ENCODE measurements at regions not wholly inside any gene's neighbourhood (a gene's known extent, or its start where the extent isn't known, plus 50 kb on each side); places are given as distances from the start of the nearest gene placed in this dataset.

- TF ChIP-seq POLR2AphosphoS5 (IDR thresholded peaks at IDR 0.05; ENCODE audit: low read depth) (no peak), CTCF (conservative IDR thresholded peaks at IDR 0.05; ENCODE audit: low read depth in 2 of 2) (no peak), EZH2 (IDR thresholded peaks at IDR 0.05; ENCODE audit: low read depth, unreplicated experiment) (no peak), EZH2phosphoT487 (IDR thresholded peaks at IDR 0.05; ENCODE audit: unreplicated experiment) (no peak), REST (IDR thresholded peaks at IDR 0.05; ENCODE audit: unreplicated experiment) (no peak), ZNF331 (CRISPR knock-in tag; IDR thresholded peaks at IDR 0.05; ENCODE audit: low read depth) (no peak), JUNB (IDR thresholded peaks at IDR 0.05; ENCODE audit: unreplicated experiment) (no peak), ZNF462 (CRISPR knock-in tag; IDR thresholded peaks at IDR 0.05) (no peak)
Measured at GRCh38 chr18:38386146-38386545, 820.5 kb upstream of the CELF4 start.

Measured in GM23338 (cell line).